ENCODE measurements at regions not wholly inside any gene's neighbourhood (a gene's known extent, or its start where the extent isn't known, plus 50 kb on each side); places are given as distances from the start of the nearest gene placed in this dataset.
A peak's percentile ranks its signal among the peaks of the same experiment; 100 is the strongest.

GRCh38 chr2:238646281-238646680 lies 201.6 kb upstream of the TWIST2 start:
- intact Hi-C loops (cut with DNase I): no loop called here
- H3K4me3 ChIP-seq: no peak overlapping the region
- no peak for DNase-seq (ENCODE audit: extremely low spot score in 2 of 2)

GRCh38 chr2:238646803-238647202 lies 201.1 kb upstream of the TWIST2 start:
- peak in 1 of 2 donors; percentile 83 for DNase-seq (ENCODE audit: extremely low spot score in 2 of 2)
- Histone ChIP-seq H3K27me3 (no peaks in the 10 kb centered on the region), H3K36me3 (no peaks in the 10 kb centered on the region), H3K4me1 (peaks cover 7% of the 10 kb centered on the region), H3K27ac (no peak overlapping the region), H3K9me3 (no peaks in the 10 kb centered on the region), H3K4me3 (no peak overlapping the region)
- intact Hi-C loops (cut with DNase I): no loop called here
- TF ChIP-seq POLR2A (IDR thresholded peaks at IDR 0.05) (no peak), CTCF (IDR thresholded peaks at IDR 0.05) (no peak), POLR2AphosphoS5 (IDR thresholded peaks at IDR 0.05; ENCODE audit: insufficient read depth in 1 of 2, low read depth in 1 of 2) (no peak)

More at GRCh38 chr2:238646281-238646680, 201.6 kb upstream of the TWIST2 start:
- Histone ChIP-seq H3K27me3 (no peaks in the 10 kb centered on the region), H3K27ac (no peak overlapping the region), H3K4me1 (peaks cover 7% of the 10 kb centered on the region), H3K9me3 (no peaks in the 10 kb centered on the region), H3K36me3 (no peaks in the 10 kb centered on the region)
- TF ChIP-seq POLR2A (IDR thresholded peaks at IDR 0.05): no peak
- TF ChIP-seq POLR2AphosphoS5 (IDR thresholded peaks at IDR 0.05; ENCODE audit: insufficient read depth in 1 of 2, low read depth in 1 of 2): no peak
- no peak for TF ChIP-seq CTCF (IDR thresholded peaks at IDR 0.05)

GRCh38 chr2:238649123-238649522 lies 198.8 kb upstream of the TWIST2 start:
- Histone ChIP-seq H3K27ac (no peak overlapping the region), H3K4me3 (no peak overlapping the region), H3K9me3 (no peaks in the 10 kb centered on the region), H3K27me3 (no peaks in the 10 kb centered on the region), H3K36me3 (no peaks in the 10 kb centered on the region), H3K4me1 (peaks cover 5% of the 10 kb centered on the region)
- no peak for TF ChIP-seq POLR2A (IDR thresholded peaks at IDR 0.05)
- TF ChIP-seq POLR2AphosphoS5 (IDR thresholded peaks at IDR 0.05; ENCODE audit: insufficient read depth in 1 of 2, low read depth in 1 of 2): no peak
- no peak for TF ChIP-seq CTCF (IDR thresholded peaks at IDR 0.05)
- intact Hi-C loops (cut with DNase I): no loop called here
- DNase-seq (ENCODE audit: extremely low spot score in 2 of 2): no peak

GRCh38 chr2:238649936-238650518 lies 197.9 kb upstream of the TWIST2 start:
- TF ChIP-seq POLR2A (IDR thresholded peaks at IDR 0.05) (no peak), POLR2AphosphoS5 (IDR thresholded peaks at IDR 0.05; ENCODE audit: insufficient read depth in 1 of 2, low read depth in 1 of 2) (no peak)
- H3K4me1 ChIP-seq: no peaks in the 10 kb centered on the region
- H3K9me3 ChIP-seq: no peaks in the 10 kb centered on the region
- H3K27ac ChIP-seq: no peak overlapping the region
- peak in 1 of 2 donors; percentile 56 for DNase-seq (ENCODE audit: extremely low spot score in 2 of 2)
- intact Hi-C loops (cut with DNase I): no loop called here
- H3K4me3 ChIP-seq: no peak overlapping the region
- no peaks in the 10 kb centered on the region for H3K27me3 ChIP-seq
- H3K36me3 ChIP-seq: no peaks in the 10 kb centered on the region

- intact Hi-C loops (cut with DNase I): no loop called here
- Histone ChIP-seq H3K27ac (no peak overlapping the region), H3K4me1 (no peaks in the 10 kb centered on the region), H3K36me3 (no peaks in the 10 kb centered on the region), H3K9me3 (no peaks in the 10 kb centered on the region), H3K27me3 (no peaks in the 10 kb centered on the region), H3K4me3 (no peak overlapping the region)
- TF ChIP-seq POLR2AphosphoS5 (IDR thresholded peaks at IDR 0.05; ENCODE audit: insufficient read depth in 1 of 2, low read depth in 1 of 2): no peak
- TF ChIP-seq POLR2A (IDR thresholded peaks at IDR 0.05): no peak
- TF ChIP-seq CTCF (IDR thresholded peaks at IDR 0.05): no peak
- DNase-seq (ENCODE audit: extremely low spot score in 2 of 2): peak in 1 of 2 donors; percentile 47
Measured at GRCh38 chr2:238650536-238650935, 197.3 kb upstream of the TWIST2 start.

All from vagina (tissue), 2 donors.